ENCODE measurements at regions not wholly inside any gene's neighbourhood (a gene's known extent, or its start where the extent isn't known, plus 50 kb on each side); places are given as distances from the start of the nearest gene placed in this dataset.

DNA sequence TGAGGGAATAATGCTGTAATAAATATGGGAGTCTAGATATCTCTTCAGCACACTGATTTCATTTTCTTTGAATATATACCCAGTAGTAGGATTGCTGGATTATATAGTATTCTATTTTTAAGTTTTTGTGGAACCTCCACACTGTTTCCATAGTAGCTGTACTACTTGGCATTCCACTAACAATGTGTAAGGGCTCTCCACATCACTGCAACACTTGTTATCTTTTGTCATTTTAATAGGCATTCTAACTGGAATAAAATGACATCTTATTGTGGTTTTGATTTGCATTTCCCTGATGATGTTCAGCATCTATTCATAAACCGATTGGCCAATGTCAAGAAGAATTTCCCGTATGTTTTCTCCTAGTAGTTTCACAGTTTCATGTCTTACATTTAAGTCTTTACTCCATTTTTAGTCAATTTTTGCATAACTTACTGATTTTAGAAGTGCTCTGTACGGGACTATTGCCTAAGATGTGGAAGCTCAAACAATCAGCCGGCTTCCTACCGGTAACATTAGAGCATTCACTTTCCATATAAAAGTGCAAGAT is 1078.8 kb downstream of the TAF11L14 start:
- Histone ChIP-seq H3K79me2 (ENCODE audit: control insufficient read depth, low read length) (no peaks in the 10 kb centered on the region), H3K27me3 (ENCODE audit: control insufficient read depth, low read length) (no peaks in the 10 kb centered on the region), H3K9me3 (ENCODE audit: control insufficient read depth, insufficient read depth, low read length) (no peaks in the 10 kb centered on the region), H3K4me3 (ENCODE audit: low read length) (no peak overlapping the region), H3K9me2 (replicated peaks; ENCODE audit: control insufficient read depth, low read length) (no peaks in the 10 kb centered on the region; the same call in 1 of the 2 replicates), H4K20me1 (ENCODE audit: control insufficient read depth, insufficient read depth, low read depth, low read length) (no peaks in the 10 kb centered on the region), H3K27ac (ENCODE audit: low read depth, low read length) (no peak overlapping the region), H3K4me1 (ENCODE audit: control insufficient read depth, low read length) (no peaks in the 10 kb centered on the region), H3F3A (ENCODE audit: control insufficient read depth, insufficient read depth) (no peaks in the 10 kb centered on the region), H3K4me2 (ENCODE audit: low read length) (no peak overlapping the region), H3K36me3 (ENCODE audit: control insufficient read depth, low read length) (no peaks in the 10 kb centered on the region)
- TF ChIP-seq, protein P1, sequence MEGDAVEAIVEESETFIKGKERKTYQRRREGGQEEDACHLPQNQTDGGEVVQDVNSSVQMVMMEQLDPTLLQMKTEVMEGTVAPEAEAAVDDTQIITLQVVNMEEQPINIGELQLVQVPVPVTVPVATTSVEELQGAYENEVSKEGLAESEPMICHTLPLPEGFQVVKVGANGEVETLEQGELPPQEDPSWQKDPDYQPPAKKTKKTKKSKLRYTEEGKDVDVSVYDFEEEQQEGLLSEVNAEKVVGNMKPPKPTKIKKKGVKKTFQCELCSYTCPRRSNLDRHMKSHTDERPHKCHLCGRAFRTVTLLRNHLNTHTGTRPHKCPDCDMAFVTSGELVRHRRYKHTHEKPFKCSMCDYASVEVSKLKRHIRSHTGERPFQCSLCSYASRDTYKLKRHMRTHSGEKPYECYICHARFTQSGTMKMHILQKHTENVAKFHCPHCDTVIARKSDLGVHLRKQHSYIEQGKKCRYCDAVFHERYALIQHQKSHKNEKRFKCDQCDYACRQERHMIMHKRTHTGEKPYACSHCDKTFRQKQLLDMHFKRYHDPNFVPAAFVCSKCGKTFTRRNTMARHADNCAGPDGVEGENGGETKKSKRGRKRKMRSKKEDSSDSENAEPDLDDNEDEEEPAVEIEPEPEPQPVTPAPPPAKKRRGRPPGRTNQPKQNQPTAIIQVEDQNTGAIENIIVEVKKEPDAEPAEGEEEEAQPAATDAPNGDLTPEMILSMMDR (IDR thresholded peaks at IDR 0.05; ENCODE audit: low read depth, low read length, poor library complexity, severe bottlenecking), result no peak
- TF ChIP-seq EZH2phosphoT487 (IDR thresholded peaks at IDR 0.05; ENCODE audit: borderline replicate concordance, low read length), result no peak

DNA sequence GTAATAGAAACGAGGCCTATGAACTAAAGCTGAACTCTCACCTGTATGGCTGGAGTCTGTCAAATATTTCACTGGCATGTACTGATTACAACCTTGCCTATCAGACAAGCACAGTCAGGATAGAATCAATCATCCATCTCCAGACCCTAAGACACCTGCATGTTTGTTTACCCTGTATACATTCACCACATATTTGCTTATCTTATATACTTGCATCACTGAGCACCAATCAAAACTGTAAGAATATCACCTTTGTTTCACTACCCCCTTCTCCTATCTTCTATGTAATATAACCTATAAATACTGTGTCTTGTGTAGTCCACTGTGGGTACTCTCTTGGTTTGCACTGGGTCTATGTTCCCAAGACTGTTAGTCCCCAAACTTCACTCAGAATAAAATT is 1085.7 kb downstream of the TAF11L14 start:
- no peaks in the 10 kb centered on the region for H3K36me3 ChIP-seq (ENCODE audit: control insufficient read depth, low read length)
- no peak overlapping the region for H3K27ac ChIP-seq (ENCODE audit: low read depth, low read length)
- no peaks in the 10 kb centered on the region for H3K4me1 ChIP-seq (ENCODE audit: control insufficient read depth, low read length)
- H3K9me3 ChIP-seq (ENCODE audit: control insufficient read depth, insufficient read depth, low read length), result no peaks in the 10 kb centered on the region
- H3K79me2 ChIP-seq (ENCODE audit: control insufficient read depth, low read length), result no peaks in the 10 kb centered on the region
- no peak overlapping the region for H3K4me2 ChIP-seq (ENCODE audit: low read length)
- no peaks in the 10 kb centered on the region for H3K9me2 ChIP-seq (replicated peaks; ENCODE audit: control insufficient read depth, low read length)
- H3F3A ChIP-seq (ENCODE audit: control insufficient read depth, insufficient read depth), result no peaks in the 10 kb centered on the region
- TF ChIP-seq EZH2phosphoT487 (IDR thresholded peaks at IDR 0.05; ENCODE audit: borderline replicate concordance, low read length), result no peak
- TF ChIP-seq, protein P1 (IDR thresholded peaks at IDR 0.05; ENCODE audit: low read depth, low read length, poor library complexity, severe bottlenecking), result no peak
- no peak overlapping the region for H3K4me3 ChIP-seq (ENCODE audit: low read length)
- H4K20me1 ChIP-seq (ENCODE audit: control insufficient read depth, insufficient read depth, low read depth, low read length), result no peaks in the 10 kb centered on the region
- H3K27me3 ChIP-seq (ENCODE audit: control insufficient read depth, low read length), result no peaks in the 10 kb centered on the region

DNA sequence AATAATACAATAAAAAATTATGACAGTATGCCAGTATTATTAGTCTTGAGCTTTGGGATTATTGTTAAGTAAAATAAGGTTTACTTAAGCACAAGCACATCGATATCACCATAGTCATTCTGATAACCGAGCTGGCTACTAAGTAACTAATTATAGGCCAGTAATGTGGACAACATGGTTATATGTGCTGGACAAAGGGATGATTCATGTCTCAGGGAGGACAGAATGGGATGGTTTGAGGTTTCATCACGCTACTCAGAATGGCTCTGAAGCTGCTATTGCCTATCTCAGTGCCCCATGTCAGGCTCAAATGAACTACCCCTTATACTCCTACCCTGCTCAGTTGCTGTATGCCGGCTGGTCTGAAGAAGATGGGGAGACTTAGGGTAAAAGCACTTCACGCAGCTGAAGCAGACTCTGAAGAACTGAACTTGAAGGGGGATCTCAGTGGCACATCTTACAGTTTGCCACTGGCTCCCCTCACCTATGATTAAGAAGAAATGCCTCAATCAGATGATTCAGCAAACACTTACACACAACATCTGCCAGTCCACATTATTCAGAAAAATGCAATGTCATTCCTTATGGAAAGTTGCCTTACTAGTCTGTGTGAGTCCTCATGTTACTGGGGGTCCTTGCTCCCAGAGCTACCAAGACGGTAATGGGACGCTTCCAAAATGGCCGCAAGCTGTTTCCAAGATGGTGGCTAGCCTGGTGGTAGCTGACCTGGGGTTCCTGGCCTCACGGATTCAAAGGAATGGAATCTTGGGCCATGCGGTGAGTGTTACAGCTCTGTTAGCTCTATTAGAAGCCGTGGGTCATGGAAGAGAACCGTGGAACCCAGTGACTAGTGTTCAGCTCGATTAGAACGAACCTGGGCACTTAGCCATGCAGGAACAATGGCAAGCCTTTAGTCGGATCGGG is 1098.6 kb downstream of the TAF11L14 start:
- no peak overlapping the region for H3K27ac ChIP-seq (ENCODE audit: low read depth, low read length)
- no peaks in the 10 kb centered on the region for H3K9me2 ChIP-seq (replicated peaks; ENCODE audit: control insufficient read depth, low read length)
- H3K79me2 ChIP-seq (ENCODE audit: control insufficient read depth, low read length), result no peaks in the 10 kb centered on the region
- no peak overlapping the region for H3K4me3 ChIP-seq (ENCODE audit: low read length)
- no peak for TF ChIP-seq EZH2phosphoT487 (IDR thresholded peaks at IDR 0.05; ENCODE audit: borderline replicate concordance, low read length)
- TF ChIP-seq, protein P1 (IDR thresholded peaks at IDR 0.05; ENCODE audit: low read depth, low read length, poor library complexity, severe bottlenecking), result no peak
- no peaks in the 10 kb centered on the region for H3K27me3 ChIP-seq (ENCODE audit: control insufficient read depth, low read length)
- no peaks in the 10 kb centered on the region for H3K36me3 ChIP-seq (ENCODE audit: control insufficient read depth, low read length)
- no peaks in the 10 kb centered on the region for H3F3A ChIP-seq (ENCODE audit: control insufficient read depth, insufficient read depth)
- no peak overlapping the region for H3K4me2 ChIP-seq (ENCODE audit: low read length)
- no peaks in the 10 kb centered on the region for H3K4me1 ChIP-seq (ENCODE audit: control insufficient read depth, low read length)
- no peaks in the 10 kb centered on the region for H4K20me1 ChIP-seq (ENCODE audit: control insufficient read depth, insufficient read depth, low read depth, low read length)
- H3K9me3 ChIP-seq (ENCODE audit: control insufficient read depth, insufficient read depth, low read length), result peaks cover 7% of the 10 kb centered on the region; the same call in 1 of the 2 replicates
